ENCODE measurements at regions not wholly inside any gene's neighbourhood (a gene's known extent, or its start where the extent isn't known, plus 50 kb on each side); places are given as distances from the start of the nearest gene placed in this dataset.
"Not testable (repeated sequence)": the region's sequence is repeated elsewhere in the genome, so short reads cannot be mapped to it uniquely, and the experiment has no call there.

DNA sequence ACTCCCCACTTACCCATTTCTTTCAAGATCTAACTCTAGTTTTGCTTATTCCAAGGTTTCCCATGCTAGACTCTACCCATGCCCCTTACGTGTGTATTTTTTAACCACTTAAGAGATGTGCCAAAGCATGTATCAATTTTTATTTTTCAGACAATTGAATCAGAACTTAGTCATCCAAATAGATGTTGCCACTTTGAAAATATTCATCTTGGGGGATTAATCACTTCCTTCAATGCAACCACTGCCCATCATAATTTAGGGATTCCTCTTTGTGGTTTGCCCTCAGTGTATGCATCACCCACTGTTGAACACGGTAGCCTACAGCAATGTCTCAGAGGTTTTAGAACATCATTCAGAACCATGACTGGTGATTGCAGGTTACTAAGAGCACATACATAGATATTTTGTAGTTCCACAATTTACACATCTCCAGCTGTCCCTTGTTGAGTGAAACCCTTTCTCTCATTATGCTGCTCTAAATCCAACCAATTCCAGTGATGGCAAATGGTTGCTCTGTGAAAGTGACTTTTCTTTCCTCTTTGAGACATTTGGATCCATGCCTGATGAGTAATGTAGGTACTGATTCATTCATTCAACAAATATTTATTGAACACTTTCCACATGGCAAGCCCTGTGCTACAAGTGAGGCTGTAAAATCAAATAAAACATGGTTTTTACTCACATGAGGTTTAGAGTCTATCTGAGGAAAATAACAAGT lies 60.6 kb upstream of the SERP2 start:
- Mint-ChIP-seq H3K27ac (ENCODE audit: unreplicated experiment) (no peak overlapping the region), H3K4me3 (no peak overlapping the region), H3K36me3 (ENCODE audit: low read depth) (no peaks in the 10 kb centered on the region), H3K4me1 (peaks cover 18% of the 10 kb centered on the region), H3K9me3 (no peaks in the 10 kb centered on the region), H3K27me3 (ENCODE audit: low read depth) (peaks cover 18% of the 10 kb centered on the region)
- TF ChIP-seq, protein P1, sequence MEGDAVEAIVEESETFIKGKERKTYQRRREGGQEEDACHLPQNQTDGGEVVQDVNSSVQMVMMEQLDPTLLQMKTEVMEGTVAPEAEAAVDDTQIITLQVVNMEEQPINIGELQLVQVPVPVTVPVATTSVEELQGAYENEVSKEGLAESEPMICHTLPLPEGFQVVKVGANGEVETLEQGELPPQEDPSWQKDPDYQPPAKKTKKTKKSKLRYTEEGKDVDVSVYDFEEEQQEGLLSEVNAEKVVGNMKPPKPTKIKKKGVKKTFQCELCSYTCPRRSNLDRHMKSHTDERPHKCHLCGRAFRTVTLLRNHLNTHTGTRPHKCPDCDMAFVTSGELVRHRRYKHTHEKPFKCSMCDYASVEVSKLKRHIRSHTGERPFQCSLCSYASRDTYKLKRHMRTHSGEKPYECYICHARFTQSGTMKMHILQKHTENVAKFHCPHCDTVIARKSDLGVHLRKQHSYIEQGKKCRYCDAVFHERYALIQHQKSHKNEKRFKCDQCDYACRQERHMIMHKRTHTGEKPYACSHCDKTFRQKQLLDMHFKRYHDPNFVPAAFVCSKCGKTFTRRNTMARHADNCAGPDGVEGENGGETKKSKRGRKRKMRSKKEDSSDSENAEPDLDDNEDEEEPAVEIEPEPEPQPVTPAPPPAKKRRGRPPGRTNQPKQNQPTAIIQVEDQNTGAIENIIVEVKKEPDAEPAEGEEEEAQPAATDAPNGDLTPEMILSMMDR (conservative IDR thresholded peaks at IDR 0.05) = no peak
- no peak for DNase-seq (ENCODE audit: low read depth, low spot score)

DNA sequence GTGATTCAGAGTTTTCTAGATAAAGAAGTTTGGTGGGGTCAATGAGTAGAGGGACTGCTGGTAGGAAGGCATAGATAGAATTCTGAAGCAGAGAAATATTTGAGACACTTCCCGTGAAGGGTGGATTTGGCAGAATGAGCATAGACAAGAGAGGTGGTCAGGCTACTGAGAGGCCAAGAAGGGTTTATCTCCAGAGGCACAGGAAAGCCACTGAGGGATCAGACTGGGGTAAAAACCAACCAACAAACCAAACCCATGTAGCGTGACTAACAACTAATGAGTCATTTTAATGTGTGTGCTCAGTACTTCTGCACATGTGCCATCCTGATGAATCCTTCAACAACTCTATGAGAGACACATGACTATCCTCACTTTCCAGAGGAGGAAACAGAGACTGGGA lies 60.0 kb upstream of the SERP2 start:
- H3K4me3 Mint-ChIP-seq = no peak overlapping the region
- TF ChIP-seq, protein P1 (conservative IDR thresholded peaks at IDR 0.05) = no peak
- peaks cover 16% of the 10 kb centered on the region for H3K4me1 Mint-ChIP-seq
- DNase-seq (ENCODE audit: low read depth, low spot score) = no peak
- no peaks in the 10 kb centered on the region for H3K36me3 Mint-ChIP-seq (ENCODE audit: low read depth)
- peaks cover 14% of the 10 kb centered on the region for H3K27me3 Mint-ChIP-seq (ENCODE audit: low read depth)
- H3K27ac Mint-ChIP-seq (ENCODE audit: unreplicated experiment) = no peak overlapping the region
- no peaks in the 10 kb centered on the region for H3K9me3 Mint-ChIP-seq

- not testable (repeated sequence) for H3K27ac Mint-ChIP-seq (ENCODE audit: unreplicated experiment); H3K4me3 Mint-ChIP-seq; DNase-seq (ENCODE audit: low read depth, low spot score); H3K36me3 Mint-ChIP-seq (ENCODE audit: low read depth); H3K9me3 Mint-ChIP-seq
- Mint-ChIP-seq H3K4me1 (peaks cover 16% of the 10 kb centered on the region), H3K27me3 (ENCODE audit: low read depth) (peaks cover 14% of the 10 kb centered on the region)
Observed at GRCh38 chr13:44314160-44314559, 59.5 kb upstream of the SERP2 start.

DNA sequence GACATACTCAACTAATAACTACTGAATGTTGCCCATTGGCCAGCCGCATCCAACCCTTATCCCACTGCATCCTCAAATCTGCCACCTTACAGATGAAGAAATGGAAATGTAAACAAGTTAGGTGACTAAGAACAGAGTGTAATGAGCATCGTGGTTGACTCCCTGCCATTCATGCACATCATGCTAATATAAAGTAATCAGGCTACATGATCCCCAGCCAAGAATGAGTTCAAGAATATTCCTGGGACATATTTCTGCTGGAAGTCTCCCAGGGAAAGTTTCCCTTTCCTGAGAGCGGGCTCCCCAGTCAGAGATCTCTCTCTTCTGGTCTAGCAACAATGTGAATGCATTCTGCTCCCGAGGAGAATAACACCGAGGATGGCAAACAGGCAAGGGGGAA lies 55.9 kb upstream of the SERP2 start:
- TF ChIP-seq, protein P1 (conservative IDR thresholded peaks at IDR 0.05) = no peak
- no peaks in the 10 kb centered on the region for H3K36me3 Mint-ChIP-seq (ENCODE audit: low read depth)
- no peak overlapping the region for H3K27ac Mint-ChIP-seq (ENCODE audit: unreplicated experiment)
- H3K9me3 Mint-ChIP-seq = no peaks in the 10 kb centered on the region
- no peaks in the 10 kb centered on the region for H3K4me1 Mint-ChIP-seq
- H3K27me3 Mint-ChIP-seq (ENCODE audit: low read depth) = peaks cover 10% of the 10 kb centered on the region
- no peak for DNase-seq (ENCODE audit: low read depth, low spot score)
- no peak overlapping the region for H3K4me3 Mint-ChIP-seq

DNA sequence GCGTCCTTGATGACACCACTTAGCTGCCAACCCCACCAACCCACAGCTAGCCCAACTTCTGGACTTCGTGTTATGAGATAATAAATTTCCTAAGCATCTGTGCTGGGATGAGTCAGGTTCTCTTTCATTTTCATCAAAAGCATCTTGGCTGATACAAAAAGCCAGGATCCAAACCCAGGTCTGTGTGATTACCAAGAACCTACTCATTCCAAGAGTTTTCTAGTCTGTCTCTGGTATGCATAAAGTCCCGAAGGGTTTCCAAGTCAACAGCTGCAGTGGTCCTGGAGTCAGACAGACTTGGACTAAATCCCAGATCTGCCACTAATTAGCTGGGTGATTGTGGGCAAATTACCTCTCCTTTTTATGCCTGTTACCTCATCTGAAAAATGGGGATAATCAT lies 55.5 kb upstream of the SERP2 start:
- Mint-ChIP-seq H3K36me3 (ENCODE audit: low read depth) (no peaks in the 10 kb centered on the region), H3K4me3 (no peak overlapping the region), H3K4me1 (no peaks in the 10 kb centered on the region), H3K9me3 (no peaks in the 10 kb centered on the region), H3K27me3 (ENCODE audit: low read depth) (peaks cover 10% of the 10 kb centered on the region), H3K27ac (ENCODE audit: unreplicated experiment) (no peak overlapping the region)
- DNase-seq (ENCODE audit: low read depth, low spot score) = no peak
- TF ChIP-seq, protein P1 (conservative IDR thresholded peaks at IDR 0.05) = no peak

- no peaks in the 10 kb centered on the region for H3K9me3 Mint-ChIP-seq
- H3K36me3 Mint-ChIP-seq (ENCODE audit: low read depth) = no peaks in the 10 kb centered on the region
- TF ChIP-seq, protein P1 (conservative IDR thresholded peaks at IDR 0.05) = no peak
- H3K27me3 Mint-ChIP-seq (ENCODE audit: low read depth) = peaks cover 10% of the 10 kb centered on the region
- no peaks in the 10 kb centered on the region for H3K4me1 Mint-ChIP-seq
- DNase-seq (ENCODE audit: low read depth, low spot score) = no peak
- H3K27ac Mint-ChIP-seq (ENCODE audit: unreplicated experiment) = no peak overlapping the region
- H3K4me3 Mint-ChIP-seq = no peak overlapping the region
Observed at GRCh38 chr13:44320611-44321010, 53.0 kb upstream of the SERP2 start.
